WERI-Rb-1 (cell line): ENCODE measurements at regions not wholly inside any gene's neighbourhood (a gene's known extent, or its start where the extent isn't known, plus 50 kb on each side); places are given as distances from the start of the nearest gene placed in this dataset.

Experiments
- DNase-seq: peaks from one replicate; pipeline ENCODE4 v3.0.0-alpha.2; 2020
- H3K27ac ChIP-seq: fragments of 250-450 bp; sonication (Bioruptor Pico); 2 replicates; pipeline ENCODE4 v1.5.1; 2020; ENCODE audit warnings: mild to moderate bottlenecking, moderate library complexity
- H3K27me3 ChIP-seq: fragments of 250-450 bp; sonication (Bioruptor Pico); 2 replicates; pipeline ENCODE4 v1.5.1; 2021; ENCODE audit warnings: mild to moderate bottlenecking, low read depth, moderate library complexity; ENCODE audit not compliant: insufficient read depth, severe bottlenecking
- H3K36me3 ChIP-seq: fragments of 250-450 bp; sonication (Bioruptor Pico); 2 replicates; pipeline ENCODE4 v1.5.1; 2020; ENCODE audit warnings: mild to moderate bottlenecking, moderate library complexity
- H3K4me3 ChIP-seq: 2 replicates; pipeline ENCODE4 v1.5.1; 2011; ENCODE audit warnings: low read depth, mild to moderate bottlenecking, control low read depth, low read length
- H3K9me3 ChIP-seq: fragments of 250-450 bp; sonication (Bioruptor Pico); 2 replicates; pipeline ENCODE4 v1.5.1; 2021; ENCODE audit warnings: mild to moderate bottlenecking, moderate library complexity; ENCODE audit not compliant: severe bottlenecking
- TF ChIP-seq, protein P1 (sequence below): IDR thresholded peaks from 2 replicates; pipeline ENCODE4 v1.5.1; 2011; ENCODE audit warnings: low read depth, mild to moderate bottlenecking, control low read depth, inconsistent platforms, low read length

DNA sequence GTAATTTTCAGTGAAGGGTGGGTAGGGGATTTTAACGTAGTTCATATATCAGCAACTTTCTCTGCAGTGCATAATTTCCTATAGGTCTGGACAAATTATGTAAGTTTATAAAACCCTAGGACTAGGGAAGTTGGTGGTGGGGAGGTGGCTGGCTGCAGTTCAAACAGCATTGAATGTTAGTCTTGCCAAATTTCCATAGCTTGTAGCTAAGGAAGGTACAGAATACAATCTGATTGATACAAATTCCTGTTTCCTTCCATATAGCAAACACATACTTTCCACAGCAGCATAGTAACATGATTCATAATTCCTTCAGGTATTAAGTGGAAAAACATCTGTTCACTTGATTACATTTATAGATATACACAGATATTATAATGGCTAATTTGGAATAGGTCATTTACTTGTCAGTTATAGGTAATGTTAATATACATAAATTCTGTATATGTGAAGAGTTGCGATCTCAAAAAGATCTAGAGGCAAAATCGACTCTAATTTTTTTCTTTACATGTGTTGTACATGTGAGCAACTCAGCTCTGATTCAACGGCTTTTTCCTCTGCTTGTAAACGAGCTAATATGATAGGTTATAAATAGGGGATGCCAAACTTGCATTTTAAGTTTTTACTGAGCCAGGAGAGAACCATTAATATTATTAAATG is 233.4 kb upstream of the CSNK1A1L start:
- Histone ChIP-seq H3K36me3 (no peaks in the 10 kb centered on the region), H3K9me3 (no peaks in the 10 kb centered on the region), H3K4me3 (no peak overlapping the region), H3K27me3 (no peaks in the 10 kb centered on the region), H3K27ac (no peak overlapping the region)
- TF ChIP-seq, protein P1, sequence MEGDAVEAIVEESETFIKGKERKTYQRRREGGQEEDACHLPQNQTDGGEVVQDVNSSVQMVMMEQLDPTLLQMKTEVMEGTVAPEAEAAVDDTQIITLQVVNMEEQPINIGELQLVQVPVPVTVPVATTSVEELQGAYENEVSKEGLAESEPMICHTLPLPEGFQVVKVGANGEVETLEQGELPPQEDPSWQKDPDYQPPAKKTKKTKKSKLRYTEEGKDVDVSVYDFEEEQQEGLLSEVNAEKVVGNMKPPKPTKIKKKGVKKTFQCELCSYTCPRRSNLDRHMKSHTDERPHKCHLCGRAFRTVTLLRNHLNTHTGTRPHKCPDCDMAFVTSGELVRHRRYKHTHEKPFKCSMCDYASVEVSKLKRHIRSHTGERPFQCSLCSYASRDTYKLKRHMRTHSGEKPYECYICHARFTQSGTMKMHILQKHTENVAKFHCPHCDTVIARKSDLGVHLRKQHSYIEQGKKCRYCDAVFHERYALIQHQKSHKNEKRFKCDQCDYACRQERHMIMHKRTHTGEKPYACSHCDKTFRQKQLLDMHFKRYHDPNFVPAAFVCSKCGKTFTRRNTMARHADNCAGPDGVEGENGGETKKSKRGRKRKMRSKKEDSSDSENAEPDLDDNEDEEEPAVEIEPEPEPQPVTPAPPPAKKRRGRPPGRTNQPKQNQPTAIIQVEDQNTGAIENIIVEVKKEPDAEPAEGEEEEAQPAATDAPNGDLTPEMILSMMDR: no peak
- no peak for DNase-seq

DNA sequence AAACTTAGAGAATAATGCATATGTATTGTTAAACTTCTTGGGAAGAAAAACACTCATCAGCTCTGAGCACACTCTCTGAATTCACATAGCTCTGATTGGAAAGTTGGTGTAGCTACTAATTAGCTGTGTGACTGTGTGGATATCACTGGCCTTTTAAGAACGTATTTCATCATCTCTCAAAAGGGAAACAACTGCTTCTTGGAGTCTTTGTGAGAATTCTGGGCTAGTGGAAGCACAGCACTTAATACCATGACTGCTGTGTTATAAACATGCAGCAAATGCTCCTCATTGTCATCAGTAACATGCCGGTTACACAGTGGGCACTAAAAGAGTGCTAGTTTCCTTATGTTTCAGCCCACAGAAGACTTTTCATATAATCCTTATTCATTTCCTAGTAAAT is 220.9 kb upstream of the CSNK1A1L start:
- Histone ChIP-seq H3K36me3 (no peaks in the 10 kb centered on the region), H3K4me3 (no peak overlapping the region), H3K27me3 (no peaks in the 10 kb centered on the region), H3K9me3 (no peaks in the 10 kb centered on the region), H3K27ac (no peak overlapping the region)
- TF ChIP-seq, protein P1: no peak
- no peak for DNase-seq

DNA sequence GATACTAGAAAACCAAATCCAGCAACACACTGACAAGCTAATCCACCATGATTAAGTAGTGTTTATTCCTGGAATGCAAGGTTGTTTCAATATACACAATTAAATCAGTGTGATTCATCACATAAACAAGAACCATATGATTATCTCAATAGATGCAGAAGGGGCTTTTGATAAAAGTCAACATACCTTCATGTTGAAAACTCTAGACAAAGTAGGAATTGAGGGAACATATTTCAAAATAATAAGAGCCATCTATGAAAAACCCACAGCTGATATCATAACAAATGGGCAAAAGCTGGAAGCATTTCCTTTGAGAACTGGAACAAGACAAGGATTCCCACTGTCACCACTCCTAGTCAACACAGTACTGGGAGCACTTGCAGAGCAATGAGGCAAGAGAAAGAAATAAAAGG is 213.6 kb upstream of the CSNK1A1L start:
- TF ChIP-seq, protein P1: no peak

DNA sequence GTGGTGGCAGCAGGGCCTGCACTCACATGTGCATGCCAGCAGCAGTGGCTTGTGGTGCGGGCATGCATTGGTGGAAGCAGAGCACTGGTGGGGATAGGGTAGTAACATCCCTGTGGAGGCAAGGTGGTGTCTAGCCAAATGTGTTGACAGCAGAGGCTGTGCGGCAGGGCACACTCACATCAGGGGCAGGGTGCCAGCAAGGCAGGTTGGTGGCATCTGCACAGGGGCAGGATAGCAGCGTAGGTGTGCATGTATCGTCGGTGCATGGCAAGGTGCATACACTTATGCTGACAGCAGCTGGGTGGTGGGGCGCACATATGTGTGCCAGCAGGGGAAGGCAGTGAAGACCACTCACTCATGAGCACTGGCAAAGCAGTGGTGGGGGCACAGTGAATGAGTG is 211.5 kb upstream of the CSNK1A1L start:
- no peak for DNase-seq
- Histone ChIP-seq H3K36me3 (no peaks in the 10 kb centered on the region), H3K4me3 (no peak overlapping the region), H3K27me3 (no peaks in the 10 kb centered on the region), H3K27ac (no peak overlapping the region), H3K9me3 (no peaks in the 10 kb centered on the region)
- TF ChIP-seq, protein P1: no peak

More for the DNA sequence above, 213.6 kb upstream of the CSNK1A1L start:
- no peak for DNase-seq
- Histone ChIP-seq H3K9me3 (no peaks in the 10 kb centered on the region), H3K36me3 (no peaks in the 10 kb centered on the region), H3K27me3 (no peaks in the 10 kb centered on the region), H3K4me3 (no peak overlapping the region), H3K27ac (no peak overlapping the region)

DNA sequence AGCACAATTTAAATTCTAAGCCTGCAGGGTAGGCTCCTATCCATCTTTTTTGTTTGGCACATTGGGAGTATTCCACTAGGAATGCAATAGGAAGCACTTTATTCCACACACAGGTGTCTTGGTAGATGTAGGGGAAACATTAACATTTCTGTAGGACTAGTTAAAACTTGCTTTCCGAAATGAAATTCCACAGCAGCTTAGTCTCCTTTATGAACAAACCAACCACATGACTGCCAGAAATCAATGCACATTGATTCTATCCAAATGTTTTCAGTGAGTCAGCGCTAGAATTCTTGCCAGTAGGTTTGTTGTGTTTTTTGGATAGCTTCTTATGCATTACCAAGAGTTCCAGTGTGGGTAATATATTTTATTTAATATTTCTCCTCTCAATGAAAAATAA is 207.9 kb upstream of the CSNK1A1L start:
- no peaks in the 10 kb centered on the region for H3K36me3 ChIP-seq
- no peak overlapping the region for H3K4me3 ChIP-seq
- no peaks in the 10 kb centered on the region for H3K9me3 ChIP-seq
- no peaks in the 10 kb centered on the region for H3K27me3 ChIP-seq
- no peak for DNase-seq
- TF ChIP-seq, protein P1: no peak
- H3K27ac ChIP-seq: no peak overlapping the region
